CD14-positive monocyte (primary cell): ENCODE measurements at regions not wholly inside any gene's neighbourhood (a gene's known extent, or its start where the extent isn't known, plus 50 kb on each side); places are given as distances from the start of the nearest gene placed in this dataset.

Experiments
- DNase-seq, 3 donors: peaks; one replicate each; pipeline ENCODE4 v3.0.0-alpha.2; 2011 to 2022
- H2AFZ ChIP-seq: 2 replicates; pipeline ENCODE4 v1.6.0; 2012; ENCODE audit warnings: mild to moderate bottlenecking, low read depth, low read length, inconsistent platforms; ENCODE audit not compliant: insufficient read depth, poor library complexity, severe bottlenecking
- H3K27ac ChIP-seq, 2 donors: 1 replicate in 1 of 2; 2 replicates in 1 of 2; pipeline ENCODE4 v1.5.1; 2012 to 2013; ENCODE audit warnings: low read length in 2 of 2, control low read depth in 1 of 2, inconsistent platforms in 1 of 2, low read depth in 1 of 2, mild to moderate bottlenecking in 1 of 2
- H3K27me3 ChIP-seq, 2 donors: one replicate each; pipeline versions ENCODE4 v1.6.0 to v1.6.1; 2011 to 2013; ENCODE audit warnings: low read length in 2 of 2; ENCODE audit not compliant: control insufficient read depth in 2 of 2, insufficient read depth in 2 of 2
- H3K36me3 ChIP-seq, 2 donors: replicated peaks in 1 of 2; 1 replicate in 1 of 2; 2 replicates in 1 of 2; pipeline versions ENCODE4 v1.5.1 to v1.6.1; 2012 to 2013; ENCODE audit warnings: low read length in 2 of 2, control low read depth in 1 of 2, inconsistent platforms in 1 of 2, mild to moderate bottlenecking in 1 of 2; ENCODE audit not compliant: insufficient read depth in 2 of 2, control insufficient read depth in 1 of 2
- H3K4me1 ChIP-seq, 2 donors: 1 replicate in 1 of 2; 2 replicates in 1 of 2; pipeline versions ENCODE4 v1.5.1 to v1.6.1; 2012 to 2013; ENCODE audit warnings: low read length in 2 of 2, control low read depth in 1 of 2, inconsistent platforms in 1 of 2, mild to moderate bottlenecking in 1 of 2, moderate library complexity in 1 of 2; ENCODE audit not compliant: insufficient read depth in 2 of 2, control insufficient read depth in 1 of 2
- H3K4me2 ChIP-seq: replicated peaks from 2 replicates; pipeline ENCODE3; 2012; ENCODE audit warnings: low read length, moderate library complexity, mild to moderate bottlenecking; ENCODE audit not compliant: poor library complexity, severe bottlenecking; ENCODE audit errors: extremely low read depth
- H3K4me3 ChIP-seq, 3 experiments: fragments of 200-600 bp in 1 of 3; sonication (generic) in 1 of 3; replicated peaks in 1 of 3; 1 replicate in 2 of 3; 2 replicates in 1 of 3; pipeline ENCODE4 v1.5.1; 2011 to 2013; ENCODE audit warnings: low read length in 3 of 3, mild to moderate bottlenecking in 3 of 3, control low read depth in 2 of 3, low read depth in 2 of 3, inconsistent platforms in 1 of 3, moderate library complexity in 1 of 3
- H3K79me2 ChIP-seq: 2 replicates; pipeline ENCODE4 v1.6.0; 2012; ENCODE audit warnings: mild to moderate bottlenecking, control low read depth, inconsistent platforms, low read length, moderate library complexity; ENCODE audit not compliant: insufficient read depth
- H3K9ac ChIP-seq: 2 replicates; pipeline ENCODE4 v1.6.0; 2017; ENCODE audit warnings: low read length, mild to moderate bottlenecking; ENCODE audit not compliant: insufficient read depth, poor library complexity, severe bottlenecking
- H3K9me3 ChIP-seq, 2 donors: replicated peaks in 1 of 2; 1 replicate in 1 of 2; 2 replicates in 1 of 2; pipeline versions ENCODE4 v1.5.1 to v1.6.1; 2012 to 2013; ENCODE audit warnings: low read length in 2 of 2, control low read depth in 1 of 2; ENCODE audit not compliant: control insufficient read depth in 1 of 2, insufficient read depth in 1 of 2
- H4K20me1 ChIP-seq: 2 replicates; pipeline ENCODE4 v1.6.0; 2012; ENCODE audit warnings: mild to moderate bottlenecking, low read length, control low read depth, moderate library complexity; ENCODE audit not compliant: insufficient read depth
- H3K27ac Mint-ChIP-seq, 7 donors: one replicate each; pipeline ENCODE4 v1.8.0; 2020; ENCODE audit warnings: mild to moderate bottlenecking in 7 of 7, mixed read lengths in 7 of 7, moderate library complexity in 6 of 7, inconsistent platforms in 2 of 7
- H3K27me3 Mint-ChIP-seq, 3 donors: one replicate each; pipeline ENCODE4 v1.8.0; 2021 to 2022; ENCODE audit warnings: low read depth in 3 of 3, mild to moderate bottlenecking in 3 of 3, mixed read lengths in 3 of 3, moderate library complexity in 3 of 3, inconsistent platforms in 1 of 3
- H3K36me3 Mint-ChIP-seq, 2 donors: one replicate each; pipeline ENCODE4 v1.8.0; 2020; ENCODE audit warnings: mixed read lengths in 2 of 2, inconsistent platforms in 1 of 2, mild to moderate bottlenecking in 1 of 2
- H3K4me1 Mint-ChIP-seq: one replicate; pipeline ENCODE4 v1.8.0; 2020; ENCODE audit warnings: mild to moderate bottlenecking, mixed read lengths
- H3K4me3 Mint-ChIP-seq, 2 donors: one replicate each; pipeline ENCODE4 v1.8.0; 2020; ENCODE audit warnings: mild to moderate bottlenecking in 2 of 2, mixed read lengths in 2 of 2, moderate library complexity in 1 of 2
- H3K9me3 Mint-ChIP-seq, 7 donors: one replicate each; pipeline ENCODE4 v1.8.0; 2020 to 2022; ENCODE audit warnings: mixed read lengths in 7 of 7, mild to moderate bottlenecking in 6 of 7, moderate library complexity in 6 of 7, inconsistent platforms in 2 of 7
- WGBS: methylation state at CpG from one replicate; pipeline ENCODE4 v1.1.5; 2013; ENCODE audit warnings: missing lambda C conversion rate; ENCODE audit not compliant: insufficient coverage; 5-methylcytosine and 5-hydroxymethylcytosine counted together
- intact Hi-C, 2 donors: fragments of 100-400 bp; cut with micrococcal nuclease; formaldehyde crosslinking; loops; one replicate each; pipeline versions ENCODE4 v1.15.0 to v1.15.1; 2023
- TF ChIP-seq, protein P1 (sequence below): fragments of 200-600 bp; IDR thresholded peaks from one replicate; pipeline ENCODE4 v1.8.0; 2022; ENCODE audit warnings: antibody characterized with exemption, mild to moderate bottlenecking

DNA sequence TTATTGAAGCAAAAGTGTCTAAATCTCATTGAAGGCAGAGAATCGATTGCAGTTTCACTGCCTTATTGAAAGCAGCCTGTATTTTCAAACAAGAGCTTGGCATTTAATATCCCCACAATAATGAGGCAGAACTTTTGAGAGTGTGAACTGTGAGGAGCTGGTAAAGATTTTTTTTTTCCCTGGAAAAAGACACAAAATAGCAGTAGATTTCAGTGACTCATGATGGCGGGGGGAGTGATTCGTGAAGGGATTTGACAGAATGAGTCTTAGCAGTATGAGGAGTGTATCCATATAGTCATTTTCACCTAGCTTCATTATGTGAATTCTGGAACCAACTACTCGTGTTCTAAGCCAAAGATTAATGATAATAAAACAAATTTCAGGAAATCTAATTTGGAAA lies 242.9 kb downstream of the ARL6IP6 start:
- peaks cover 0 to 2% (median 0%) of the 10 kb centered on the region in 3 donors for H3K27me3 Mint-ChIP-seq
- H3K36me3 Mint-ChIP-seq: no peaks in the 10 kb centered on the region
- intact Hi-C loops: no loop called here

DNA sequence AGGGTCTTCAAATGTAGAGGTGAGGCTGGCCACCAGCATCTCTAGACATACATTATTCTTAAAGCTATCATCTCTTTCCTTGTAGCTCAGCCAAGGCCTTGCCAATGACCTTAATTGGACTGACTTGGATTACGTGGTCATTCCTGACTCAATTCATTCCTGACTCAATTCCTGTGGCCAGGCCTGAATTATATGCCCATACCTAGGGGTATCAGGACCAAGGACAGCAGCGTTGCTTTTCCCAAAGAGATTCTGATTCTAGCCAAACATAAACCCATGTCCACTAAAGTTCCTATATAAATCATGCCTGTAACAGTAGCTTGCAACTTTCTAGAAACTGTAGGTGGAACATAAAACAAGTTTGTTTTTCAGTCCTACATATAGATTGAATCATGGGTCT lies 231.7 kb downstream of the ARL6IP6 start:
- H3K79me2 ChIP-seq: no peaks in the 10 kb centered on the region
- 58% methylated on average over 2 of the region's 2 CpGs for WGBS
- Mint-ChIP-seq H3K36me3 (no peaks in the 10 kb centered on the region), H3K4me1 (no peaks in the 10 kb centered on the region), H3K4me3 (no peak overlapping the region), H3K9me3 (peaks cover 0 to 5% (median 2%) of the 10 kb centered on the region in 7 donors), H3K27me3 (no peaks in the 10 kb centered on the region), H3K27ac (no peak overlapping the region)
- H2AFZ ChIP-seq: no peak overlapping the region
- H3K4me2 ChIP-seq: no peak overlapping the region
- H3K9ac ChIP-seq: no peak overlapping the region
- no peak overlapping the region for H3K4me3 ChIP-seq
- H4K20me1 ChIP-seq: no peaks in the 10 kb centered on the region
- H3K27ac ChIP-seq: no peak overlapping the region
- H3K4me1 ChIP-seq: no peaks in the 10 kb centered on the region
- DNase-seq: no peak
- TF ChIP-seq, protein P1, sequence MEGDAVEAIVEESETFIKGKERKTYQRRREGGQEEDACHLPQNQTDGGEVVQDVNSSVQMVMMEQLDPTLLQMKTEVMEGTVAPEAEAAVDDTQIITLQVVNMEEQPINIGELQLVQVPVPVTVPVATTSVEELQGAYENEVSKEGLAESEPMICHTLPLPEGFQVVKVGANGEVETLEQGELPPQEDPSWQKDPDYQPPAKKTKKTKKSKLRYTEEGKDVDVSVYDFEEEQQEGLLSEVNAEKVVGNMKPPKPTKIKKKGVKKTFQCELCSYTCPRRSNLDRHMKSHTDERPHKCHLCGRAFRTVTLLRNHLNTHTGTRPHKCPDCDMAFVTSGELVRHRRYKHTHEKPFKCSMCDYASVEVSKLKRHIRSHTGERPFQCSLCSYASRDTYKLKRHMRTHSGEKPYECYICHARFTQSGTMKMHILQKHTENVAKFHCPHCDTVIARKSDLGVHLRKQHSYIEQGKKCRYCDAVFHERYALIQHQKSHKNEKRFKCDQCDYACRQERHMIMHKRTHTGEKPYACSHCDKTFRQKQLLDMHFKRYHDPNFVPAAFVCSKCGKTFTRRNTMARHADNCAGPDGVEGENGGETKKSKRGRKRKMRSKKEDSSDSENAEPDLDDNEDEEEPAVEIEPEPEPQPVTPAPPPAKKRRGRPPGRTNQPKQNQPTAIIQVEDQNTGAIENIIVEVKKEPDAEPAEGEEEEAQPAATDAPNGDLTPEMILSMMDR: no peak
- intact Hi-C loops: no loop called here
- no peaks in the 10 kb centered on the region for H3K9me3 ChIP-seq
- no peaks in the 10 kb centered on the region for H3K27me3 ChIP-seq
- no peaks in the 10 kb centered on the region for H3K36me3 ChIP-seq

More for the DNA sequence above, 242.9 kb downstream of the ARL6IP6 start:
- Histone ChIP-seq H3K4me1 (no peaks in the 10 kb centered on the region), H3K9ac (no peak overlapping the region), H4K20me1 (no peaks in the 10 kb centered on the region), H2AFZ (no peak overlapping the region), H3K27ac (no peak overlapping the region), H3K27me3 (no peaks in the 10 kb centered on the region), H3K36me3 (no peaks in the 10 kb centered on the region), H3K4me3 (no peak overlapping the region), H3K9me3 (no peaks in the 10 kb centered on the region), H3K79me2 (no peaks in the 10 kb centered on the region), H3K4me2 (no peak overlapping the region)
- Mint-ChIP-seq H3K27ac (no peak overlapping the region), H3K9me3 (peaks cover 0 to 7% (median 0%) of the 10 kb centered on the region in 7 donors), H3K4me3 (no peak overlapping the region), H3K4me1 (no peaks in the 10 kb centered on the region)
- TF ChIP-seq, protein P1: no peak
- no peak for DNase-seq
- WGBS: no CpG with 5 or more reads among the region's 4 CpGs
